Peyer's patch (tissue), 4 donors: ENCODE measurements at regions not wholly inside any gene's neighbourhood (a gene's known extent, or its start where the extent isn't known, plus 50 kb on each side); places are given as distances from the start of the nearest gene placed in this dataset.

Experiments used
- CTCF ChIP-seq, 6 experiments: fragments of 450-650 bp in 4 of 6; fragments of 200-600 bp in 2 of 6; sonication (generic) in 1 of 6; IDR thresholded peaks; one replicate each; pipeline ENCODE4 v1.5.1; 2017 to 2019; ENCODE audit warnings: antibody characterized with exemption in 6 of 6, mild to moderate bottlenecking in 3 of 6, moderate library complexity in 1 of 6
- POLR2A ChIP-seq, 2 donors: fragments of 450-650 bp; IDR thresholded peaks; one replicate each; pipeline ENCODE4 v1.5.1; 2017; ENCODE audit warnings: antibody characterized with exemption in 2 of 2, mild to moderate bottlenecking in 2 of 2, moderate library complexity in 2 of 2

DNA sequence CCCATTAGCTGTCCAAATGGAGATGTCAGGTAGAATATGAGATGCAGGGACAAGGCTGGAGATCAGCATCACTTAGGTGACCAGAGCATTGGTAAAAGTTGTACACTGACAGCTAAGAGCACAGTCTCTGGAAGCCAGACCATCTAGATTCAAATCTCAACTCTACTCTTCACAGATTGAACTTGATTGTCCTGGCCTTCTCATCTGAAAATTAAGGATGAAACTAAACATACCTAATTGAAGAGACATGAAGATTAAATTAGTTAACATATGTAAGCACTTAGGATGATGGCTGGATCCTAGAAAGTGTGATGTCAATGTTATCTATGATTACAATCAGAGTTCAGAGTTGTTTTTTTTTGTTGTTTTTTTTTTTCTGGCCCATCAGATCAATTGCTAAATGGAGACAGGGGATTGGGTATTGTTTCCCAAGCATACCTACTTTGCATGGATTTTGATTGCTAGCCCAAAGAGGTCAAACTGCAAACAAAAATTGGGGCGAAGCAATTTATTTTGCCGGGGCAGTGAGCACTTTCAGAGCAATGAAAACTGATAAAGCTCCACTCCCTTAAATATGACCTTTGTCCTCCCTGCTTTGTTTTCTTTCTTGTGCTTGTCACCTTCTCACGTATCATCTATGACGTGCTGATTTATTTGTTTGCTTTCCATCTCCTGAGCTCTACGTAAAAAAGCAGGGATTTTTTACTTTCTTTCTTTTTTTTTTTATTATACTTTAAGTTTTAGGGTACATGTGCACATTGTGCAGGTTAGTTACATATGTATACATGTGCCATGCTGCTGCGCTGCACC, 217.6 kb upstream of the CPHXL start:
- TF ChIP-seq CTCF (IDR thresholded peaks at IDR 0.05) (no peak), POLR2A (IDR thresholded peaks at IDR 0.05) (no peak)
